ENCODE measurements at regions not wholly inside any gene's neighbourhood (a gene's known extent, or its start where the extent isn't known, plus 50 kb on each side); places are given as distances from the start of the nearest gene placed in this dataset.
"Not testable (repeated sequence)": the region's sequence is repeated elsewhere in the genome, so short reads cannot be mapped to it uniquely, and the experiment has no call there.

- no peak for DNase-seq (ENCODE audit: low read depth, low spot score)
- Histone ChIP-seq H3K27ac (no peak overlapping the region), H3K4me3 (no peak overlapping the region), H3K9ac (ENCODE audit: insufficient read length) (no peak overlapping the region), H3K9me3 (ENCODE audit: low read depth, low read length) (no peaks in the 10 kb centered on the region), H3K36me3 (ENCODE audit: insufficient read depth, low read length) (no peaks in the 10 kb centered on the region)
- TF ChIP-seq FOXP2 (optimal IDR thresholded peaks at IDR 0.05; ENCODE audit: control extremely low read depth, extremely low read length, insufficient read depth) (no peak), POLR2AphosphoS5 (IDR thresholded peaks at IDR 0.05; ENCODE audit: borderline replicate concordance, low read depth, low read length) (no peak), EZH2 (IDR thresholded peaks at IDR 0.05) (no peak)
These were observed 104.2 kb upstream of the MARCHF11 start for GRCh38 chr5:16283791-16284190.

DNA sequence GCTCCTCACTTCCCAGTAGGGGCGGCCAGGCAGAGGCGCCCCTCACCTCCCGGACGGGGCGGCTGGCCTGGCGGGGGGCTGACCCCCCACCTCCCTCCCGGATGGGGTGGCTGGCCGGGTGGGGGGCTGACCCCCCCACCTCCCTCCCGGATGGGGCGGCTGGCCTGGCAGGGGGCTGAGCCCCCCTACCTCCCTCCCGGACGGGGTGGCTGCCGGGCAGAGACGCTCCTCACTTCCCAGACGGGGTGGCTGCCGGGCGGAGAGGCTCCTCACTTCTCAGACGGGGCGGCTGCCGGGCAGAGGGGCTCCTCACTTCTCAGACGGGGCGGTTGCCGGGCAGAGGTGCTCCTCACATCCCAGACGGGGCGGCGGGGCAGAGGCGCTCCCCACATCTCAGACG is 97.3 kb upstream of the MARCHF11 start:
- not testable (repeated sequence) for H3K9ac ChIP-seq (ENCODE audit: insufficient read length); H3K27ac ChIP-seq; H3K4me3 ChIP-seq; H3K36me3 ChIP-seq (ENCODE audit: insufficient read depth, low read length); DNase-seq (ENCODE audit: low read depth, low spot score); H3K9me3 ChIP-seq (ENCODE audit: low read depth, low read length)

DNA sequence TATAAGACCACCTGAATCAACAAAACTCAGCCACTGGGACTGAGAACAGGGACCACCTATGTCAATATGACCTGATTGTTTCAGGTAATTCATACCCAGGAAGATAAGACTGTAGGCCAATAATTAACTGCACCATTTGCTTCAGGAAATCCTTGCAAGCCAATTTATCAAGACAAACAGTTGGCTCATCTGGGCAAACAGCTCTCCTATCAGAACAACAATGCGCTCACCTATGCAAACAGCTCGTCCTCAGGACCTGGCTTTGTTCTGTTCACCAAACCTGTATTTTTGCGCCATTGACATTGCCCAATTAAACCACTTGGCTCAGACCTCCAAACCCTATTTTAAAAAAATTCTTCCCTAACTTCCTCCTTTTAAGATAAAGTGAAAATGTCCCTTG is 92.3 kb upstream of the MARCHF11 start:
- H3K9me3 ChIP-seq (ENCODE audit: low read depth, low read length), result no peaks in the 10 kb centered on the region
- TF ChIP-seq FOXP2 (optimal IDR thresholded peaks at IDR 0.05; ENCODE audit: control extremely low read depth, extremely low read length, insufficient read depth) (no peak), POLR2AphosphoS5 (IDR thresholded peaks at IDR 0.05; ENCODE audit: borderline replicate concordance, low read depth, low read length) (no peak), EZH2 (IDR thresholded peaks at IDR 0.05) (no peak)
- H3K4me3 ChIP-seq, result no peak overlapping the region
- DNase-seq (ENCODE audit: low read depth, low spot score), result no peak
- H3K9ac ChIP-seq (ENCODE audit: insufficient read length), result no peak overlapping the region
- H3K36me3 ChIP-seq (ENCODE audit: insufficient read depth, low read length), result no peaks in the 10 kb centered on the region
- H3K27ac ChIP-seq, result no peak overlapping the region

DNA sequence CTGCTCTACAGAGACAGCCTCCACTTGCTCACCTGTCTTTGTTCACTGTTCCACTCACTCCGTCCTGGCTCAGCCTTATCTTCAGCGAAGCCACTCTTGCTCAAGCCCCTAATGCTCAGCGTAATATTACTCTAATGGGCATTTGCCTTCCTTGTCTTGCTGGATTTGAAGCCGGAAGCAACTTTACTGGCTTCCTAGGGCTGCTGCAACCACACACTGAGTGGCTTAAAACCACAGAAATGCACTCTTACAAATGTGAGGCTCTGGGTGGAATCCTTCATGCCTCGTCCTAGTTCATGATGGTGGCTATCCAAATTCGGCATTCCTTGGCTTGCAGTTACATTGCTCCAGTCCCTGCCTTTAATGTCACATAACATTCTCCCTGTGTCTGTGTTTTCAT is 85.5 kb upstream of the MARCHF11 start:
- TF ChIP-seq EZH2 (IDR thresholded peaks at IDR 0.05), result no peak
- TF ChIP-seq FOXP2 (optimal IDR thresholded peaks at IDR 0.05; ENCODE audit: control extremely low read depth, extremely low read length, insufficient read depth), result no peak
- TF ChIP-seq POLR2AphosphoS5 (IDR thresholded peaks at IDR 0.05; ENCODE audit: borderline replicate concordance, low read depth, low read length), result no peak
- Histone ChIP-seq H3K9me3 (ENCODE audit: low read depth, low read length) (no peaks in the 10 kb centered on the region), H3K4me3 (no peak overlapping the region), H3K36me3 (ENCODE audit: insufficient read depth, low read length) (no peaks in the 10 kb centered on the region), H3K9ac (ENCODE audit: insufficient read length) (no peak overlapping the region), H3K27ac (no peak overlapping the region)
- DNase-seq (ENCODE audit: low read depth, low spot score), result peak; percentile 48

GRCh38 chr5:16260000-16260399 is 80.4 kb upstream of the MARCHF11 start:
- H3K9ac ChIP-seq (ENCODE audit: insufficient read length), result no peak overlapping the region

GRCh38 chr5:16253856-16254255 is 74.3 kb upstream of the MARCHF11 start:
- no peak for TF ChIP-seq POLR2AphosphoS5 (IDR thresholded peaks at IDR 0.05; ENCODE audit: borderline replicate concordance, low read depth, low read length)
- no peaks in the 10 kb centered on the region for H3K36me3 ChIP-seq (ENCODE audit: insufficient read depth, low read length)
- no peak overlapping the region for H3K27ac ChIP-seq
- H3K9ac ChIP-seq (ENCODE audit: insufficient read length), result no peak overlapping the region
- DNase-seq (ENCODE audit: low read depth, low spot score), result no peak
- no peak overlapping the region for H3K4me3 ChIP-seq
- no peaks in the 10 kb centered on the region for H3K9me3 ChIP-seq (ENCODE audit: low read depth, low read length)

More at GRCh38 chr5:16260000-16260399, 80.4 kb upstream of the MARCHF11 start:
- no peak for DNase-seq (ENCODE audit: low read depth, low spot score)
- TF ChIP-seq EZH2 (IDR thresholded peaks at IDR 0.05) (no peak), POLR2AphosphoS5 (IDR thresholded peaks at IDR 0.05; ENCODE audit: borderline replicate concordance, low read depth, low read length) (no peak), FOXP2 (optimal IDR thresholded peaks at IDR 0.05; ENCODE audit: control extremely low read depth, extremely low read length, insufficient read depth) (no peak)
- Histone ChIP-seq H3K36me3 (ENCODE audit: insufficient read depth, low read length) (no peaks in the 10 kb centered on the region), H3K9me3 (ENCODE audit: low read depth, low read length) (no peaks in the 10 kb centered on the region), H3K27ac (no peak overlapping the region), H3K4me3 (no peak overlapping the region)

GRCh38 chr5:16245956-16246355 is 66.4 kb upstream of the MARCHF11 start:
- no peak overlapping the region for H3K4me3 ChIP-seq
- H3K9me3 ChIP-seq (ENCODE audit: low read depth, low read length), result no peaks in the 10 kb centered on the region
- H3K9ac ChIP-seq (ENCODE audit: insufficient read length), result no peak overlapping the region
- no peak for TF ChIP-seq EZH2 (IDR thresholded peaks at IDR 0.05)
- no peak for TF ChIP-seq POLR2AphosphoS5 (IDR thresholded peaks at IDR 0.05; ENCODE audit: borderline replicate concordance, low read depth, low read length)
- no peak for TF ChIP-seq FOXP2 (optimal IDR thresholded peaks at IDR 0.05; ENCODE audit: control extremely low read depth, extremely low read length, insufficient read depth)
- H3K27ac ChIP-seq, result no peak overlapping the region
- no peaks in the 10 kb centered on the region for H3K36me3 ChIP-seq (ENCODE audit: insufficient read depth, low read length)
- no peak for DNase-seq (ENCODE audit: low read depth, low spot score)

DNA sequence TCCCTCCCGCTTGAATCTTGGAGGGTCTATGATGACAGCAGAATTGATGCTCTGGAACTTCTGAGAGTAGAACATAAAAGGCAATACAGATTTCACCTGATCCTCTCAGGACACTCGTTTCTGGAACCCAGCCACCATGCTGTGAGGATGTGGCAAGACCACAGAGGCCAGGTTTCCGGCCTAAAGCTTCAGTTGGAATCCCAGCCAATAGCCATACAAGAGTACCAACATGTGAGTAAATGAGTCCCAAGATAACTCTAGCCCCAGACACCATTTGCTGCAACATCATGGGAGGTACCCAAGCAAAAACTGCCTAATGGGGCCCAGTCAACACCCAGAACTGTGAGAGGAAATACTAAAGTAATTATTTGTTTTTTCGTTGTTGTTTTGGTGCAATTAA is 65.7 kb upstream of the MARCHF11 start:
- no peak for DNase-seq (ENCODE audit: low read depth, low spot score)
- no peaks in the 10 kb centered on the region for H3K9me3 ChIP-seq (ENCODE audit: low read depth, low read length)
- no peak overlapping the region for H3K27ac ChIP-seq
- H3K4me3 ChIP-seq, result no peak overlapping the region
- H3K36me3 ChIP-seq (ENCODE audit: insufficient read depth, low read length), result no peaks in the 10 kb centered on the region
- no peak for TF ChIP-seq EZH2 (IDR thresholded peaks at IDR 0.05)
- no peak overlapping the region for H3K9ac ChIP-seq (ENCODE audit: insufficient read length)

- H3K27ac ChIP-seq, result no peak overlapping the region
- no peaks in the 10 kb centered on the region for H3K36me3 ChIP-seq (ENCODE audit: insufficient read depth, low read length)
- H3K9me3 ChIP-seq (ENCODE audit: low read depth, low read length), result no peaks in the 10 kb centered on the region
- no peak overlapping the region for H3K4me3 ChIP-seq
- no peak overlapping the region for H3K9ac ChIP-seq (ENCODE audit: insufficient read length)
- TF ChIP-seq FOXP2 (optimal IDR thresholded peaks at IDR 0.05; ENCODE audit: control extremely low read depth, extremely low read length, insufficient read depth) (no peak), EZH2 (IDR thresholded peaks at IDR 0.05) (no peak), POLR2AphosphoS5 (IDR thresholded peaks at IDR 0.05; ENCODE audit: borderline replicate concordance, low read depth, low read length) (no peak)
- DNase-seq (ENCODE audit: low read depth, low spot score), result no peak
These were observed 58.4 kb upstream of the MARCHF11 start for GRCh38 chr5:16238018-16238417.
